HG02852 (cell line): ENCODE measurements at regions not wholly inside any gene's neighbourhood (a gene's known extent, or its start where the extent isn't known, plus 50 kb on each side); places are given as distances from the start of the nearest gene placed in this dataset.

ENCODE experiments used
- ATAC-seq: cut with Tn5 transposase; IDR thresholded peaks from one replicate; pipeline ENCODE4 v1.9.1; 2021; ENCODE audit warnings: mild to moderate bottlenecking, moderate library complexity; ENCODE audit not compliant: unreplicated experiment

- ATAC-seq, result no peak
Measured at GRCh38 chr7:115478426-115478825, 552.1 kb downstream of the TFEC start.

GRCh38 chr7:115477193-115477651, 553.3 kb downstream of the TFEC start:
- no peak for ATAC-seq

- ATAC-seq, result no peak
Measured at GRCh38 chr7:115476671-115477181, 553.8 kb downstream of the TFEC start.

GRCh38 chr7:115475761-115476385, 554.0 kb downstream of the MDFIC start:
- ATAC-seq, result peak; percentile 50

GRCh38 chr7:115475206-115475605, 553.3 kb downstream of the MDFIC start:
- ATAC-seq, result no peak

GRCh38 chr7:115474137-115474536, 552.2 kb downstream of the MDFIC start:
- ATAC-seq, result no peak

GRCh38 chr7:115471891-115472290, 550.0 kb downstream of the MDFIC start:
- no peak for ATAC-seq

- ATAC-seq, result no peak
Measured at GRCh38 chr7:115462301-115463015, 540.6 kb downstream of the MDFIC start.

- no peak for ATAC-seq
Measured at GRCh38 chr7:115449689-115450088, 527.8 kb downstream of the MDFIC start.

GRCh38 chr7:115447495-115447894, 525.6 kb downstream of the MDFIC start:
- ATAC-seq, result no peak

GRCh38 chr7:115441033-115441432, 519.1 kb downstream of the MDFIC start:
- no peak for ATAC-seq

- peak; percentile 97 for ATAC-seq
Measured at GRCh38 chr7:115435178-115435577, 513.3 kb downstream of the MDFIC start.

GRCh38 chr7:115429918-115430317, 508.0 kb downstream of the MDFIC start:
- ATAC-seq, result no peak

GRCh38 chr7:115417662-115418061, 495.8 kb downstream of the MDFIC start:
- ATAC-seq, result no peak

GRCh38 chr7:115410972-115411686, 489.2 kb downstream of the MDFIC start:
- peak; percentile 94 for ATAC-seq

- ATAC-seq, result no peak
Measured at GRCh38 chr7:115410434-115410820, 488.5 kb downstream of the MDFIC start.

GRCh38 chr7:115409682-115410433, 488.0 kb downstream of the MDFIC start:
- no peak for ATAC-seq

- ATAC-seq, result no peak
Measured at GRCh38 chr7:115406219-115406618, 484.3 kb downstream of the MDFIC start.

- ATAC-seq, result no peak
Measured at GRCh38 chr7:115387137-115387536, 465.2 kb downstream of the MDFIC start.

- no peak for ATAC-seq
Measured at GRCh38 chr7:115379321-115379720, 457.4 kb downstream of the MDFIC start.

GRCh38 chr7:115368998-115369397, 447.1 kb downstream of the MDFIC start:
- peak; percentile 66 for ATAC-seq
